ENCODE measurements at regions not wholly inside any gene's neighbourhood (a gene's known extent, or its start where the extent isn't known, plus 50 kb on each side); places are given as distances from the start of the nearest gene placed in this dataset.

GRCh38 chr5:25744908-25745307 is 1100.1 kb upstream of the CDH10 start:
- H3F3A ChIP-seq (ENCODE audit: insufficient read depth) = no peaks in the 10 kb centered on the region
- no peak overlapping the region for H3K4me2 ChIP-seq (ENCODE audit: low read depth, low read length, poor library complexity, severe bottlenecking)
- H2AFZ ChIP-seq (ENCODE audit: low read depth, low read length, severe bottlenecking) = peak overlapping the region; percentile 9

GRCh38 chr5:25716680-25717079 is 1071.9 kb upstream of the CDH10 start:
- Histone ChIP-seq H3K9me2 (replicated peaks; ENCODE audit: insufficient read depth, low read length) (no peaks in the 10 kb centered on the region), H4K20me1 (ENCODE audit: low read depth, low read length) (no peaks in the 10 kb centered on the region), H3F3A (ENCODE audit: insufficient read depth) (no peaks in the 10 kb centered on the region), H3K9me3 (ENCODE audit: insufficient read depth, low read length) (no peaks in the 10 kb centered on the region), H3K9ac (ENCODE audit: low read length) (no peak overlapping the region), H3K36me3 (ENCODE audit: low read length) (no peaks in the 10 kb centered on the region), H3K79me2 (ENCODE audit: insufficient read depth, low read length) (no peaks in the 10 kb centered on the region), H3K27me3 (ENCODE audit: low read length) (no peaks in the 10 kb centered on the region), H3K4me2 (ENCODE audit: low read depth, low read length, poor library complexity, severe bottlenecking) (no peak overlapping the region), H3K27ac (ENCODE audit: low read depth, low read length) (no peak overlapping the region), H3K4me3 (ENCODE audit: insufficient read depth, low read length, poor library complexity, severe bottlenecking) (no peak overlapping the region), H2AFZ (ENCODE audit: low read depth, low read length, severe bottlenecking) (peak overlapping the region; percentile 34)
- TF ChIP-seq CTCF (IDR thresholded peaks at IDR 0.05; ENCODE audit: insufficient read depth, low read length, poor library complexity, severe bottlenecking) (no peak), EZH2phosphoT487 (conservative IDR thresholded peaks at IDR 0.05; ENCODE audit: low read length) (no peak)

More at GRCh38 chr5:25744908-25745307, 1100.1 kb upstream of the CDH10 start:
- no peaks in the 10 kb centered on the region for H3K9me2 ChIP-seq (replicated peaks; ENCODE audit: insufficient read depth, low read length)
- peaks cover 4% of the 10 kb centered on the region for H3K9me3 ChIP-seq (ENCODE audit: insufficient read depth, low read length)
- no peak overlapping the region for H3K9ac ChIP-seq (ENCODE audit: low read length)
- no peak overlapping the region for H3K27ac ChIP-seq (ENCODE audit: low read depth, low read length)
- no peaks in the 10 kb centered on the region for H3K27me3 ChIP-seq (ENCODE audit: low read length)
- no peaks in the 10 kb centered on the region for H4K20me1 ChIP-seq (ENCODE audit: low read depth, low read length)
- H3K36me3 ChIP-seq (ENCODE audit: low read length) = no peaks in the 10 kb centered on the region
- no peak overlapping the region for H3K4me3 ChIP-seq (ENCODE audit: insufficient read depth, low read length, poor library complexity, severe bottlenecking)
- TF ChIP-seq CTCF (IDR thresholded peaks at IDR 0.05; ENCODE audit: insufficient read depth, low read length, poor library complexity, severe bottlenecking) (no peak), EZH2phosphoT487 (conservative IDR thresholded peaks at IDR 0.05; ENCODE audit: low read length) (no peak)
- no peaks in the 10 kb centered on the region for H3K79me2 ChIP-seq (ENCODE audit: insufficient read depth, low read length)

GRCh38 chr5:25713259-25713658 is 1068.5 kb upstream of the CDH10 start:
- TF ChIP-seq EZH2phosphoT487 (conservative IDR thresholded peaks at IDR 0.05; ENCODE audit: low read length) (no peak), CTCF (IDR thresholded peaks at IDR 0.05; ENCODE audit: insufficient read depth, low read length, poor library complexity, severe bottlenecking) (no peak)
- H3K9ac ChIP-seq (ENCODE audit: low read length) = no peak overlapping the region
- H3K4me2 ChIP-seq (ENCODE audit: low read depth, low read length, poor library complexity, severe bottlenecking) = peak overlapping the region; percentile 30
- H2AFZ ChIP-seq (ENCODE audit: low read depth, low read length, severe bottlenecking) = peak overlapping the region; percentile 64
- no peaks in the 10 kb centered on the region for H3K9me3 ChIP-seq (ENCODE audit: insufficient read depth, low read length)
- H4K20me1 ChIP-seq (ENCODE audit: low read depth, low read length) = no peaks in the 10 kb centered on the region
- no peaks in the 10 kb centered on the region for H3K79me2 ChIP-seq (ENCODE audit: insufficient read depth, low read length)
- no peak overlapping the region for H3K27ac ChIP-seq (ENCODE audit: low read depth, low read length)
- no peaks in the 10 kb centered on the region for H3K27me3 ChIP-seq (ENCODE audit: low read length)
- H3K36me3 ChIP-seq (ENCODE audit: low read length) = no peaks in the 10 kb centered on the region
- H3K9me2 ChIP-seq (replicated peaks; ENCODE audit: insufficient read depth, low read length) = no peaks in the 10 kb centered on the region
- no peak overlapping the region for H3K4me3 ChIP-seq (ENCODE audit: insufficient read depth, low read length, poor library complexity, severe bottlenecking)
- H3F3A ChIP-seq (ENCODE audit: insufficient read depth) = no peaks in the 10 kb centered on the region

All from SU-DHL-6 (cell line).